H1 (cell line): ENCODE measurements at regions not wholly inside any gene's neighbourhood (a gene's known extent, or its start where the extent isn't known, plus 50 kb on each side); places are given as distances from the start of the nearest gene placed in this dataset.

Source experiments
- CTCF ChIA-PET: fragments of 300-600 bp; sonication (Branson Sonifier 250); formaldehyde crosslinking; loops from one replicate; lab custom pipeline; 2021; ENCODE audit not compliant: partially characterized antibody; lab: Charles Lee
- POLR2A ChIA-PET: fragments of 300-600 bp; sonication (Branson Sonifier 250); formaldehyde crosslinking; loops from one replicate; lab custom pipeline; 2021; ENCODE audit warnings: inconsistent platforms; ENCODE audit not compliant: partially characterized antibody; lab: Charles Lee
- DNase-seq, 2 experiments: peaks; one replicate each; pipeline versions ENCODE4 v3.0.0 to v3.0.0-alpha.2; 2010 to 2022; ENCODE audit warnings: low spot score in 2 of 2, low read depth in 1 of 2, mixed read lengths in 1 of 2
- FAIRE-seq: peaks from 2 replicates; lab custom pipeline; 2011; peaks lifted over from hg19 to GRCh38; lab: Jason Lieb, UNC
- H2AFZ ChIP-seq: 2 replicates; pipeline ENCODE4 v1.8.1; 2012; ENCODE audit warnings: low read length, inconsistent platforms
- H2AK5ac ChIP-seq: 2 replicates; pipeline ENCODE4 v1.6.1; 2013; ENCODE audit warnings: low read depth, low read length
- H2BK120ac ChIP-seq: replicated peaks from 2 replicates; pipeline ENCODE3; 2013; ENCODE audit warnings: low read depth, low read length, inconsistent platforms
- H2BK12ac ChIP-seq: 2 replicates; pipeline ENCODE4 v1.6.1; 2013; ENCODE audit warnings: low read depth, low read length
- H2BK15ac ChIP-seq: 2 replicates; pipeline ENCODE4 v1.6.1; 2013; ENCODE audit warnings: low read length
- H2BK20ac ChIP-seq: 2 replicates; pipeline ENCODE4 v1.6.1; 2013; ENCODE audit warnings: low read length
- H2BK5ac ChIP-seq: 2 replicates; pipeline ENCODE4 v1.6.1; 2013; ENCODE audit warnings: low read depth, low read length
- H3K14ac ChIP-seq: 2 replicates; pipeline ENCODE4 v1.6.1; 2013; ENCODE audit warnings: inconsistent platforms; ENCODE audit not compliant: insufficient read length
- H3K18ac ChIP-seq: 2 replicates; pipeline ENCODE4 v1.6.1; 2013; ENCODE audit warnings: low read length; ENCODE audit errors: extremely low read depth
- H3K23ac ChIP-seq: 2 replicates; pipeline ENCODE4 v1.6.1; 2013; ENCODE audit warnings: inconsistent platforms; ENCODE audit not compliant: insufficient read length
- H3K23me2 ChIP-seq: 2 replicates; pipeline ENCODE4 v1.6.1; 2013; ENCODE audit warnings: low read depth, low read length
- H3K27ac ChIP-seq: 2 replicates; pipeline ENCODE4 v1.6.1; 2011; ENCODE audit warnings: low read depth, low read length, inconsistent platforms
- H3K27me3 ChIP-seq, 4 experiments: replicated peaks in 1 of 4; 1 replicate in 1 of 4; 2 replicates in 3 of 4; pipeline versions ENCODE4 v1.6.1 to v1.8.1; 2011 to 2013; ENCODE audit warnings: low read length in 3 of 4, mild to moderate bottlenecking in 3 of 4, inconsistent platforms in 2 of 4, mixed read lengths in 2 of 4, moderate library complexity in 1 of 4; ENCODE audit not compliant: control insufficient read depth in 3 of 4, insufficient read depth in 3 of 4; ENCODE audit errors: extremely low read depth in 1 of 4
- H3K36me3 ChIP-seq, 4 experiments: 2 replicates each; pipeline versions ENCODE4 v1.6.1 to v1.8.1; 2011 to 2013; ENCODE audit warnings: mild to moderate bottlenecking in 4 of 4, low read length in 3 of 4, moderate library complexity in 2 of 4, control low read depth in 1 of 4, inconsistent platforms in 1 of 4; ENCODE audit not compliant: insufficient read depth in 4 of 4, control insufficient read depth in 2 of 4
- H3K4ac ChIP-seq: replicated peaks from 2 replicates; pipeline ENCODE3; 2013; ENCODE audit warnings: low read length, low read depth, mixed read lengths, inconsistent platforms; ENCODE audit not compliant: insufficient read length
- H3K4me1 ChIP-seq, 4 experiments: replicated peaks in 1 of 4; 1 replicate in 1 of 4; 2 replicates in 3 of 4; pipeline versions ENCODE4 v1.6.1 to v1.8.1; 2011 to 2013; ENCODE audit warnings: low read length in 3 of 4, inconsistent platforms in 2 of 4, mixed read lengths in 1 of 4; ENCODE audit not compliant: insufficient read depth in 4 of 4, control insufficient read depth in 3 of 4
- H3K4me2 ChIP-seq, 2 experiments: 2 replicates each; pipeline versions ENCODE4 v1.6.1 to v1.8.1; 2011 to 2013; ENCODE audit warnings: low read depth in 2 of 2, low read length in 2 of 2, control low read depth in 1 of 2, inconsistent platforms in 1 of 2, mild to moderate bottlenecking in 1 of 2; ENCODE audit not compliant: insufficient read depth in 1 of 2
- H3K4me3 ChIP-seq, 4 experiments: fragments of 200-600, 300-600 bp in 1 of 4; sonication (generic), shearing (Covaris generic), sonication (Bioruptor Twin) in 1 of 4; 2 replicates each; pipeline versions ENCODE4 v1.5.1 to v1.8.1; 2011 to 2016; ENCODE audit warnings: low read length in 4 of 4, low read depth in 3 of 4, control low read depth in 2 of 4, inconsistent platforms in 2 of 4, mild to moderate bottlenecking in 2 of 4, mixed read lengths in 1 of 4, moderate library complexity in 1 of 4; ENCODE audit not compliant: insufficient read depth in 2 of 4; ENCODE audit errors: extremely low read depth in 1 of 4
- H3K56ac ChIP-seq: replicated peaks from 2 replicates; pipeline ENCODE3; 2013; ENCODE audit warnings: low read depth, mild to moderate bottlenecking, mixed read lengths, low read length, inconsistent platforms; ENCODE audit not compliant: insufficient read length
- H3K79me1 ChIP-seq: 2 replicates; pipeline ENCODE4 v1.6.1; 2013; ENCODE audit warnings: low read depth, low read length, control low read depth
- H3K79me2 ChIP-seq, 2 experiments: 2 replicates each; pipeline versions ENCODE4 v1.6.1 to v1.8.1; 2012 to 2013; ENCODE audit warnings: low read length in 2 of 2, mild to moderate bottlenecking in 2 of 2, inconsistent platforms in 1 of 2; ENCODE audit not compliant: insufficient read depth in 2 of 2, control insufficient read depth in 1 of 2
- H3K9ac ChIP-seq, 4 experiments: replicated peaks in 1 of 4; 1 replicate in 1 of 4; 2 replicates in 3 of 4; pipeline versions ENCODE4 v1.6.1 to v1.8.1; 2011 to 2013; ENCODE audit warnings: low read depth in 3 of 4, low read length in 3 of 4, control low read depth in 2 of 4, mild to moderate bottlenecking in 2 of 4, moderate library complexity in 2 of 4, inconsistent platforms in 1 of 4; ENCODE audit errors: extremely low read depth in 1 of 4
- H3K9me3 ChIP-seq, 2 experiments: 2 replicates each; pipeline versions ENCODE4 v1.6.1 to v1.8.1; 2012 to 2013; ENCODE audit warnings: mild to moderate bottlenecking in 2 of 2, moderate library complexity in 2 of 2, control low read depth in 1 of 2, inconsistent platforms in 1 of 2, low read depth in 1 of 2, low read length in 1 of 2, mixed read lengths in 1 of 2; ENCODE audit not compliant: insufficient read depth in 2 of 2
- H4K20me1 ChIP-seq, 2 experiments: replicated peaks in 1 of 2; 2 replicates each; pipeline versions ENCODE3 to v1.8.1; 2011 to 2013; ENCODE audit warnings: inconsistent platforms in 2 of 2, low read length in 2 of 2, mild to moderate bottlenecking in 1 of 2; ENCODE audit not compliant: insufficient read depth in 2 of 2, control insufficient read depth in 1 of 2
- H4K5ac ChIP-seq: 2 replicates; pipeline ENCODE4 v1.6.1; 2013; ENCODE audit warnings: low read length, low read depth, mixed read lengths, inconsistent platforms; ENCODE audit not compliant: insufficient read length
- H4K8ac ChIP-seq: 2 replicates; pipeline ENCODE4 v1.8.0; 2013; ENCODE audit warnings: mild to moderate bottlenecking, moderate library complexity, low read length, inconsistent platforms; ENCODE audit not compliant: insufficient read depth; ENCODE audit errors: extremely low read depth
- H4K91ac ChIP-seq: replicated peaks from 2 replicates; pipeline ENCODE3; 2013; ENCODE audit warnings: low read length, mixed read lengths, inconsistent platforms; ENCODE audit not compliant: insufficient read length
- POU5F1 ChIP-seq: IDR thresholded peaks from 2 replicates; pipeline ENCODE4 v1.6.1; 2011; ENCODE audit warnings: low read depth, mild to moderate bottlenecking, low read length, moderate library complexity
- WGBS, 2 experiments: shearing (Covaris generic) in 1 of 2; methylation state at CpG; one replicate each; pipeline versions ENCODE4 v1.1.6 to v1.1.7; 2013 to 2015; ENCODE audit warnings: low lambda C conversion rate in 2 of 2, mixed read lengths in 2 of 2, inconsistent platforms in 1 of 2, low coverage in 1 of 2, missing lambda C conversion rate in 1 of 2; ENCODE audit not compliant: insufficient replicate concordance in 2 of 2, insufficient coverage in 1 of 2, insufficient read length in 1 of 2; ENCODE audit errors: extremely low coverage in 1 of 2, missing lambda C conversion rate in 1 of 2; 5-methylcytosine and 5-hydroxymethylcytosine counted together

DNA sequence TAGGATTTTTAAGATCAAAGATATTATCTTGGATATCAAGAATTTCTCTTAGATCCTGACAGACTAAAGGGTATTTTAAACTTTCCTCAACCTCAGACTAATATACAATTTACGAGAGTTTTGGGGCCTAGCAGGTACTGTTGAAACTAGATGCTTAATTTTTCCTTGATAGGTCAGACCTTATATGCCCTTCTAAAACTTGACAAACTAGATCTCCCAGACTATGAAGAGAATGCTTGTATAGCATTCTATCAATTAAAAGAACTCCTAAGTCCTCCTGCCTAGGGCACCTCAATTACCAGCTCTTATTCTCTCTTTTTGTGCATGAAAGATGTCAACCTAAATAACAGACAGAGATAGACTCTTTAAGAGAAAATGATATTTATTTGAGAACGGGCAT is 60.4 kb upstream of the TRIM9 start:
- CTCF ChIA-PET: interaction anchor here (1.1 to 2.3 kb wide), 2 partner anchors 12 to 116 kb away, joined by 3 to 15 read pairs; no protein-coding TSS in a partner anchor
- Histone ChIP-seq H3K79me1 (no peaks in the 10 kb centered on the region), H3K4me3 (no peak overlapping the region), H4K91ac (no peak overlapping the region), H3K4ac (no peak overlapping the region), H2BK5ac (no peak overlapping the region), H3K23ac (no peak overlapping the region), H3K36me3 (no peaks in the 10 kb centered on the region), H2AFZ (no peak overlapping the region), H3K4me2 (no peak overlapping the region), H2BK120ac (no peak overlapping the region), H3K14ac (no peak overlapping the region), H4K20me1 (no peaks in the 10 kb centered on the region), H3K27me3 (no peaks in the 10 kb centered on the region), H3K56ac (no peak overlapping the region), H3K79me2 (no peaks in the 10 kb centered on the region), H2BK20ac (no peak overlapping the region), H2BK15ac (no peak overlapping the region), H3K4me1 (no peaks in the 10 kb centered on the region), H3K23me2 (no peaks in the 10 kb centered on the region), H3K9ac (no peak overlapping the region), H2AK5ac (no peak overlapping the region), H4K5ac (no peak overlapping the region), H3K18ac (no peak overlapping the region), H3K27ac (no peak overlapping the region), H2BK12ac (no peak overlapping the region), H3K9me3 (no peaks in the 10 kb centered on the region), H4K8ac (no peak overlapping the region)
- WGBS, 2 experiments: 88% methylated on average over 2 of the region's 2 CpGs; no CpG with 5 or more reads in 1 of the 2 experiments
- TF ChIP-seq POU5F1: no peak
- FAIRE-seq: no peak
- DNase-seq: no peak
- POLR2A ChIA-PET: no interaction called here
